ENCODE measurements at regions not wholly inside any gene's neighbourhood (a gene's known extent, or its start where the extent isn't known, plus 50 kb on each side); places are given as distances from the start of the nearest gene placed in this dataset.
"Not testable (repeated sequence)": the region's sequence is repeated elsewhere in the genome, so short reads cannot be mapped to it uniquely, and the experiment has no call there.

GRCh38 chr3:16770792-16771191, 114.0 kb upstream of the PLCL2 start:
- no peak for DNase-seq

GRCh38 chr3:16773594-16773993, 111.2 kb upstream of the PLCL2 start:
- DNase-seq, result not testable (repeated sequence)

- not testable (repeated sequence) for DNase-seq
These were observed 110.2 kb upstream of the PLCL2 start for GRCh38 chr3:16774536-16774935.

- DNase-seq, result no peak
These were observed 99.8 kb upstream of the PLCL2 start for GRCh38 chr3:16784973-16785372.

- DNase-seq, result no peak
These were observed 99.3 kb upstream of the PLCL2 start for GRCh38 chr3:16785465-16785864.

- no peak for DNase-seq
These were observed 96.2 kb upstream of the PLCL2 start for GRCh38 chr3:16788440-16789056.

- no peak for DNase-seq
These were observed 95.2 kb upstream of the PLCL2 start for GRCh38 chr3:16789344-16790120.

- no peak for DNase-seq
These were observed 94.0 kb upstream of the PLCL2 start for GRCh38 chr3:16790432-16791400.

- DNase-seq, result no peak
These were observed 91.4 kb upstream of the PLCL2 start for GRCh38 chr3:16793321-16793720.

GRCh38 chr3:16794257-16794656, 90.5 kb upstream of the PLCL2 start:
- DNase-seq, result no peak

- DNase-seq, result no peak
These were observed 89.2 kb upstream of the PLCL2 start for GRCh38 chr3:16795581-16795980.

- DNase-seq, result no peak
These were observed 86.9 kb upstream of the PLCL2 start for GRCh38 chr3:16797831-16798230.

- DNase-seq, result no peak
These were observed 86.0 kb upstream of the PLCL2 start for GRCh38 chr3:16798738-16799137.

- DNase-seq, result no peak
These were observed 84.4 kb upstream of the PLCL2 start for GRCh38 chr3:16800361-16800760.

GRCh38 chr3:16801223-16801622, 83.5 kb upstream of the PLCL2 start:
- peak; percentile 66 for DNase-seq

- peak; percentile 70 for DNase-seq
These were observed 83.1 kb upstream of the PLCL2 start for GRCh38 chr3:16801698-16802097.

- DNase-seq, result no peak
These were observed 82.4 kb upstream of the PLCL2 start for GRCh38 chr3:16802389-16802788.

- DNase-seq, result peak; percentile 97
These were observed 81.7 kb upstream of the PLCL2 start for GRCh38 chr3:16803019-16803418.

GRCh38 chr3:16807391-16807790, 77.4 kb upstream of the PLCL2 start:
- no peak for DNase-seq

- no peak for DNase-seq
These were observed 76.2 kb upstream of the PLCL2 start for GRCh38 chr3:16808393-16809107.

GRCh38 chr3:16809482-16809881, 75.3 kb upstream of the PLCL2 start:
- no peak for DNase-seq

GRCh38 chr3:16809993-16810392, 74.8 kb upstream of the PLCL2 start:
- no peak for DNase-seq

All from NCI-H524 treated with DMSO at 0.1 percent for 48 hours (cell line).